ENCODE measurements at regions not wholly inside any gene's neighbourhood (a gene's known extent, or its start where the extent isn't known, plus 50 kb on each side); places are given as distances from the start of the nearest gene placed in this dataset.
"Not testable (repeated sequence)": the region's sequence is repeated elsewhere in the genome, so short reads cannot be mapped to it uniquely, and the experiment has no call there.

DNA sequence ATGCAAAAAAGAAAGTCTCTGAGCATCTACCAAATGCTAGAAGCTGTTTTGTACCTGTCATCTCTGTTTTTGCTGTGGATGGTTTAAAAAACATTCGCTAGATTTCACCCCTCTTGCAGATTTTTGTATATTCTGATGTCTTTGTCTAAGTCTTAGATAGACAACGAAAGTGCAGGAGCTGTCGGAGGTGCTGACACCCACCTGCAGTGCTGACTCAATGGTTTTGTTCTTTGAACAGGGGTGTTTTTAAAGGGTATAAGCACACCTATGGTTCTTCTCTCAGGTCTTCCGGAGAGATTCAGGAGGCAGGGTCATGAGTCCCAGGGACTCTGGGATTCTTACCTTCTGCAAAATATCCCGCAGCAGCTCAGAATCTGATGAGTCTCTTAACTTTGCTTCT is 231.7 kb upstream of the FRG2C start:
- not testable (repeated sequence) for H3K36me3 ChIP-seq (ENCODE audit: control insufficient read depth, insufficient read depth, low read length); DNase-seq; H3K27me3 ChIP-seq (replicated peaks; ENCODE audit: control insufficient read depth, insufficient read depth, low read length, poor library complexity, severe bottlenecking); H3K4me3 ChIP-seq (ENCODE audit: insufficient read depth, low read depth, low read length, poor library complexity, severe bottlenecking); H3K27ac ChIP-seq (ENCODE audit: insufficient read depth, low read length, poor library complexity, severe bottlenecking); H3K4me1 ChIP-seq (ENCODE audit: control insufficient read depth, insufficient read depth, low read length, poor library complexity, severe bottlenecking); H3K9me3 ChIP-seq (ENCODE audit: control insufficient read depth, low read length)

DNA sequence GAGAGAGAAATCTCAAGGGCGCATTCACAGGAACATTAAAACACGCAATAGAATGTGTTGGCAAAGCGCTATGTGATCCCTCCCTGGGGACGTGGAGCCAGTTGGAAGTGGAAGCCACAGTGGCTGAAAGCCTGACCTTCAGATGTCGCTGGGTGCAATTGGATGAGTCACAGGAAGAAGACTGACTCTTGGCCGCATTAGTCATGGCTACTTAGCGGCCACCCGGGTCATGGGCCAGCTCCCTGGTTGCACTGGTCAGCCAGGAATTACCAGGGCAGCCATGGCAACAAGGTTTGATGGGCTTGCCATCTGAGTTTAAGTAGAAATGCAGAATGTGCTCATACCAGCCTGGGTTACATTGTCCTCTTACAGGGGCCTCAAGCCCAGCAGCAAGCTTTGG is 231.2 kb upstream of the FRG2C start:
- H3K36me3 ChIP-seq (ENCODE audit: control insufficient read depth, insufficient read depth, low read length); H3K27me3 ChIP-seq (replicated peaks; ENCODE audit: control insufficient read depth, insufficient read depth, low read length, poor library complexity, severe bottlenecking); H3K9me3 ChIP-seq (ENCODE audit: control insufficient read depth, low read length); H3K4me1 ChIP-seq (ENCODE audit: control insufficient read depth, insufficient read depth, low read length, poor library complexity, severe bottlenecking); H3K4me3 ChIP-seq (ENCODE audit: insufficient read depth, low read depth, low read length, poor library complexity, severe bottlenecking); DNase-seq; H3K27ac ChIP-seq (ENCODE audit: insufficient read depth, low read length, poor library complexity, severe bottlenecking): not testable (repeated sequence)

- not testable (repeated sequence) for H3K9me3 ChIP-seq (ENCODE audit: control insufficient read depth, low read length); H3K36me3 ChIP-seq (ENCODE audit: control insufficient read depth, insufficient read depth, low read length); DNase-seq; H3K4me1 ChIP-seq (ENCODE audit: control insufficient read depth, insufficient read depth, low read length, poor library complexity, severe bottlenecking); H3K4me3 ChIP-seq (ENCODE audit: insufficient read depth, low read depth, low read length, poor library complexity, severe bottlenecking); H3K27me3 ChIP-seq (replicated peaks; ENCODE audit: control insufficient read depth, insufficient read depth, low read length, poor library complexity, severe bottlenecking); H3K27ac ChIP-seq (ENCODE audit: insufficient read depth, low read length, poor library complexity, severe bottlenecking)
These were observed 230.8 kb upstream of the FRG2C start for GRCh38 chr3:75433295-75433694.

DNA sequence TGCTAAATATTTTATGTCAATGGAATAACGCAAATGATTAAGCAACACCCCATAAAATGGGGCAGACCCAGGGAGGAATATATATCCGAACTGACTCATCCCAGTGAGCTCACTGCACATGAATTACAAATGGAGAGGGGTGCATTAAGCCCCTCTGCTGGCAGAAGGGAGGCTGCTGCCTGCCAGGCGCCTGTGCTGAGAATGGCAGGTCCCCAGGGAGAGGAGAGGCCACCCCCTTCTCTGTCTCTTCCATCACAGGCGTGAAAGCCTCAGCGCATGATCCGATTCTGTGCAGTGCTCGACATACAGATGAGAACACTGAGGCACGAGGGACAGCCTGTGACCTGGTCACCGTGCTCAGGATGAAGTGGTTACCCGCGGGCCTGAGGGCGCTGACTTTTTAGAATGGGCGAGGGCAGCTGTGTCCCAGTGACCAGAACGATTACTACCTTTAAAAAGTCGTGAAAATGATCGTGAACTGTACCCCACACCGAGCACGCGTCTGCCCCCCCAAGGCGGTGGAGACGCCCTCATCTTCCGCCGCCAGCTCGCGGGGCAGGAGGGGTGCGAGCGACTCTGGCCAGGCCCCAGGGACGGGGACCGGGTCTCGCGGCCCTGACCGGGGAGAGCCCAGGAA is 229.7 kb upstream of the FRG2C start:
- peak in 1 of 3 donors; percentile 5 for DNase-seq
- not testable (repeated sequence) for H3K9me3 ChIP-seq (ENCODE audit: control insufficient read depth, low read length); H3K36me3 ChIP-seq (ENCODE audit: control insufficient read depth, insufficient read depth, low read length); H3K27me3 ChIP-seq (replicated peaks; ENCODE audit: control insufficient read depth, insufficient read depth, low read length, poor library complexity, severe bottlenecking); H3K4me1 ChIP-seq (ENCODE audit: control insufficient read depth, insufficient read depth, low read length, poor library complexity, severe bottlenecking)
- Histone ChIP-seq H3K27ac (ENCODE audit: insufficient read depth, low read length, poor library complexity, severe bottlenecking) (peak overlapping the region; percentile 75), H3K4me3 (ENCODE audit: insufficient read depth, low read depth, low read length, poor library complexity, severe bottlenecking) (peak overlapping the region; percentile 77)

GRCh38 chr3:75434913-75435793 is 229.0 kb upstream of the FRG2C start:
- H3K9me3 ChIP-seq (ENCODE audit: control insufficient read depth, low read length); H3K36me3 ChIP-seq (ENCODE audit: control insufficient read depth, insufficient read depth, low read length); H3K4me1 ChIP-seq (ENCODE audit: control insufficient read depth, insufficient read depth, low read length, poor library complexity, severe bottlenecking); H3K27me3 ChIP-seq (replicated peaks; ENCODE audit: control insufficient read depth, insufficient read depth, low read length, poor library complexity, severe bottlenecking): not testable (repeated sequence)
- Histone ChIP-seq H3K4me3 (ENCODE audit: insufficient read depth, low read depth, low read length, poor library complexity, severe bottlenecking) (peak overlapping the region; percentile 77), H3K27ac (ENCODE audit: insufficient read depth, low read length, poor library complexity, severe bottlenecking) (peak overlapping the region; percentile 75)
- peak; percentile 93 to 97 (median 96) for DNase-seq

DNA sequence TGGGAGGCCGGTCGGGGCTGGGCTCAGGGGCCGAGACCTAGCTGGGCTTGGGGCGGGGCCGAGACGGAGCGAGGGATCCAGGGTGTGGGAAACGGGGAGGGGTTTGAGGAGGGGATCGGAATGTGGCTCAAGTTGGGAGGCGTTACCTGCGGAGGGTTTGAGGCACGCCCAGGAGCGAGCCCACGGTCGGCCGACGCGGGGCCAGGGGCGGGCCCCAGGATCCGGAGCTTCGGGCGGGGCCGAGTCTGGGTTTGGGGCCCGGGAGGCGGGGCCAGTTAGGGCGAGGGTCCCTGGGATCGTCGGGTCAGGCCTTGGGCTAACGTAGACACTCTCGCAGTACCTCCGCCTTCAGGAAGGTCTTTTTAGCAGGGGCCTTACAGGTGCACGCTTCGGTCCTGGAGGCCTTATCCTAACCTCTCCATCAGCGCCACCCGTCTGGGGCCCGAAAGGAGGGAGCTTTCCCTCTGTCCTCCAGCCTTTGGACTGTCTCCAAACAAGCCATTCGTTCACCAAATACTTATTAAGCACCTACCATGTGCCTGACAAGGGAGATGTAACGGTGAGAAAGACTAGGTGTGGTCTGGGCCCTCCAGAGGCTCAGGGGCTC is 228.2 kb upstream of the FRG2C start:
- not testable (repeated sequence) for H3K36me3 ChIP-seq (ENCODE audit: control insufficient read depth, insufficient read depth, low read length); H3K4me1 ChIP-seq (ENCODE audit: control insufficient read depth, insufficient read depth, low read length, poor library complexity, severe bottlenecking); H3K27me3 ChIP-seq (replicated peaks; ENCODE audit: control insufficient read depth, insufficient read depth, low read length, poor library complexity, severe bottlenecking); H3K9me3 ChIP-seq (ENCODE audit: control insufficient read depth, low read length); DNase-seq
- Histone ChIP-seq H3K27ac (ENCODE audit: insufficient read depth, low read length, poor library complexity, severe bottlenecking) (peak overlapping the region; percentile 75), H3K4me3 (ENCODE audit: insufficient read depth, low read depth, low read length, poor library complexity, severe bottlenecking) (peak overlapping the region; percentile 77)

DNA sequence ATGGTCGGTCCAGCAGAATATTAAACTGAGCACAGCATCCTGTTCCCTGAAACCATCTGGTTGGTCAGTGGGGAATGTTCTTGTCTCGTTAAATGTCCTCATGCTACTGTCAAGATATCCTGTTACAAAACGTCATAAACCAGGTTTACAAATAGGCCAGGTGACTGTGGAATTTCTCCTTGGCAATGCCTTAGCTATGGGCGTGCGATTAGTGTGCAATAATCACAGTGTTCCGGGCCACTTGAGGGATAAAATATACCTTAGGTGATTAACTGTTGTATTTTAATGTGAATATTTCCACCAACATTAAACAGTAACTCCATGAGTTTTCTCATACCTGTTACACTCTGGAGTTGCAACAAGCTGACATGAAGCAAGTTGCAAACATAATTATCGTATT is 223.1 kb upstream of the FRG2C start:
- H3K27me3 ChIP-seq (replicated peaks; ENCODE audit: control insufficient read depth, insufficient read depth, low read length, poor library complexity, severe bottlenecking); H3K4me1 ChIP-seq (ENCODE audit: control insufficient read depth, insufficient read depth, low read length, poor library complexity, severe bottlenecking); DNase-seq; H3K36me3 ChIP-seq (ENCODE audit: control insufficient read depth, insufficient read depth, low read length); H3K4me3 ChIP-seq (ENCODE audit: insufficient read depth, low read depth, low read length, poor library complexity, severe bottlenecking); H3K9me3 ChIP-seq (ENCODE audit: control insufficient read depth, low read length); H3K27ac ChIP-seq (ENCODE audit: insufficient read depth, low read length, poor library complexity, severe bottlenecking): not testable (repeated sequence)

GRCh38 chr3:75444634-75445033 is 219.5 kb upstream of the FRG2C start:
- H3K4me1 ChIP-seq (ENCODE audit: control insufficient read depth, insufficient read depth, low read length, poor library complexity, severe bottlenecking); H3K27ac ChIP-seq (ENCODE audit: insufficient read depth, low read length, poor library complexity, severe bottlenecking); H3K27me3 ChIP-seq (replicated peaks; ENCODE audit: control insufficient read depth, insufficient read depth, low read length, poor library complexity, severe bottlenecking): not testable (repeated sequence)

GRCh38 chr3:75445234-75445633 is 218.9 kb upstream of the FRG2C start:
- not testable (repeated sequence) for H3K27me3 ChIP-seq (replicated peaks; ENCODE audit: control insufficient read depth, insufficient read depth, low read length, poor library complexity, severe bottlenecking); H3K9me3 ChIP-seq (ENCODE audit: control insufficient read depth, low read length); DNase-seq; H3K4me1 ChIP-seq (ENCODE audit: control insufficient read depth, insufficient read depth, low read length, poor library complexity, severe bottlenecking); H3K36me3 ChIP-seq (ENCODE audit: control insufficient read depth, insufficient read depth, low read length); H3K27ac ChIP-seq (ENCODE audit: insufficient read depth, low read length, poor library complexity, severe bottlenecking); H3K4me3 ChIP-seq (ENCODE audit: insufficient read depth, low read depth, low read length, poor library complexity, severe bottlenecking)

More at GRCh38 chr3:75444634-75445033, 219.5 kb upstream of the FRG2C start:
- not testable (repeated sequence) for H3K36me3 ChIP-seq (ENCODE audit: control insufficient read depth, insufficient read depth, low read length); H3K4me3 ChIP-seq (ENCODE audit: insufficient read depth, low read depth, low read length, poor library complexity, severe bottlenecking); H3K9me3 ChIP-seq (ENCODE audit: control insufficient read depth, low read length); DNase-seq

DNA sequence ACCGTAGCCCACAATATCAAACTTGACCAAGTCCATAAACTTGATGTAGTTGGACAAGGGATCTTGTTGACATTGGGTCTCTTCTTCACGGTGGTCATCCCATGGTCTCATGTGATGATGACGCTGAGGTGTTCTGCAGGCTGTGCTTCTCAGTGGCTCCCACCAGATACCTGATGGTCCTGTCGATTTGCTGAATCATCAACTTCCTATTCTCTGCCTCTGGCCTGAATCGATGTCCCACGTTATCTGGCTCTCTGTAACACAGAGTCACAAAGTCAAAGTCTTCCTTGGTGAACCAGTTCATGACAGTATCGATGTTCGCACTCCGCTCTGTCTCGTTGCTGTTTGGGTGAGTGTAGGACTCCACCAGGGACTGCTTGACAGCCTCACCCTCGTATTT is 217.2 kb upstream of the FRG2C start:
- not testable (repeated sequence) for H3K36me3 ChIP-seq (ENCODE audit: control insufficient read depth, insufficient read depth, low read length); H3K4me1 ChIP-seq (ENCODE audit: control insufficient read depth, insufficient read depth, low read length, poor library complexity, severe bottlenecking); H3K9me3 ChIP-seq (ENCODE audit: control insufficient read depth, low read length); H3K27ac ChIP-seq (ENCODE audit: insufficient read depth, low read length, poor library complexity, severe bottlenecking); DNase-seq; H3K27me3 ChIP-seq (replicated peaks; ENCODE audit: control insufficient read depth, insufficient read depth, low read length, poor library complexity, severe bottlenecking); H3K4me3 ChIP-seq (ENCODE audit: insufficient read depth, low read depth, low read length, poor library complexity, severe bottlenecking)

All from effector memory CD4-positive, alpha-beta T cell (primary cell).